Retinal pigment epithelial cell (primary cell): ENCODE measurements at regions not wholly inside any gene's neighbourhood (a gene's known extent, or its start where the extent isn't known, plus 50 kb on each side); places are given as distances from the start of the nearest gene placed in this dataset.

Source experiments
- DNase-seq: peaks from one replicate; pipeline ENCODE4 v3.0.0-alpha.2; 2010; ENCODE audit warnings: low read depth
- H3K4me3 ChIP-seq: 2 replicates; pipeline ENCODE4 v1.5.1; 2011; ENCODE audit warnings: mild to moderate bottlenecking, low read length, control low read depth, moderate library complexity
- TF ChIP-seq, protein P1 (sequence below): conservative IDR thresholded peaks from 2 replicates; pipeline ENCODE4 v1.5.1; 2011; ENCODE audit warnings: low read depth, low read length, control low read depth, inconsistent platforms

DNA sequence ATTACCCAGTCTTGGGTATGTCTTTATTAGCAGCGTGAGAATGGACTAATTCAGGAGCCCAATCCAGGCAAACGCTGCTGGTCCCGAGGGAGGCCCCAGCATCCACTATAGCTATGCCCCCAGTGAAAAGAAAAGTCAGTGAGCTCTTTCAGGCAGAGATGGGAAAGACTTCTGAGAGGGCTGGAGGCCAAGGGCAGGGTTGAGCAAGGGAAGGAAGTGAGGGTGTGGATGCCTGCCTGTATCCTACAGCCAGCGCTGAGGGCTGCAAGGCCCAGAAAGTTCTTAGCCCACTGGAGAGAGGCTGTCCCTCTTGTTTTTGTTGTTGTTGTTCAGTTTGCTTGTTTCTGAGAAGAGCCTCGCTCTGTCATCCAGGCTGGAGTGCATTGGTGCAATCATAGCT, 261.6 kb downstream of the ZEB1 start:
- TF ChIP-seq, protein P1, sequence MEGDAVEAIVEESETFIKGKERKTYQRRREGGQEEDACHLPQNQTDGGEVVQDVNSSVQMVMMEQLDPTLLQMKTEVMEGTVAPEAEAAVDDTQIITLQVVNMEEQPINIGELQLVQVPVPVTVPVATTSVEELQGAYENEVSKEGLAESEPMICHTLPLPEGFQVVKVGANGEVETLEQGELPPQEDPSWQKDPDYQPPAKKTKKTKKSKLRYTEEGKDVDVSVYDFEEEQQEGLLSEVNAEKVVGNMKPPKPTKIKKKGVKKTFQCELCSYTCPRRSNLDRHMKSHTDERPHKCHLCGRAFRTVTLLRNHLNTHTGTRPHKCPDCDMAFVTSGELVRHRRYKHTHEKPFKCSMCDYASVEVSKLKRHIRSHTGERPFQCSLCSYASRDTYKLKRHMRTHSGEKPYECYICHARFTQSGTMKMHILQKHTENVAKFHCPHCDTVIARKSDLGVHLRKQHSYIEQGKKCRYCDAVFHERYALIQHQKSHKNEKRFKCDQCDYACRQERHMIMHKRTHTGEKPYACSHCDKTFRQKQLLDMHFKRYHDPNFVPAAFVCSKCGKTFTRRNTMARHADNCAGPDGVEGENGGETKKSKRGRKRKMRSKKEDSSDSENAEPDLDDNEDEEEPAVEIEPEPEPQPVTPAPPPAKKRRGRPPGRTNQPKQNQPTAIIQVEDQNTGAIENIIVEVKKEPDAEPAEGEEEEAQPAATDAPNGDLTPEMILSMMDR = no peak
- no peak for DNase-seq
- no peak overlapping the region for H3K4me3 ChIP-seq
